ENCODE measurements at regions not wholly inside any gene's neighbourhood (a gene's known extent, or its start where the extent isn't known, plus 50 kb on each side); places are given as distances from the start of the nearest gene placed in this dataset.

- TF ChIP-seq CTCF (IDR thresholded peaks at IDR 0.05) (no peak), POLR2AphosphoS5 (IDR thresholded peaks at IDR 0.05; ENCODE audit: insufficient read depth in 1 of 2, low read depth in 1 of 2) (no peak)
These were observed 83.3 kb downstream of the PLCE1 start for GRCh38 chr10:94077042-94077441.

All from vagina (tissue), 2 donors.